Ishikawa (cell line): ENCODE measurements at regions not wholly inside any gene's neighbourhood (a gene's known extent, or its start where the extent isn't known, plus 50 kb on each side); places are given as distances from the start of the nearest gene placed in this dataset.

Source experiments
- CEBPB ChIP-seq: IDR thresholded peaks from 2 replicates; pipeline ENCODE4 v1.6.1; 2012
- CREB1 ChIP-seq: IDR thresholded peaks from 2 replicates; pipeline ENCODE4 v1.6.1; 2012; ENCODE audit warnings: low read depth
- EGR1 ChIP-seq: IDR thresholded peaks from 2 replicates; pipeline ENCODE4 v1.6.1; 2012
- EP300 ChIP-seq: IDR thresholded peaks from 2 replicates; pipeline ENCODE4 v1.6.1; 2012; ENCODE audit warnings: borderline replicate concordance
- FOXM1 ChIP-seq: IDR thresholded peaks from 2 replicates; pipeline ENCODE4 v1.6.1; 2012; ENCODE audit warnings: low read depth, borderline replicate concordance
- NFIC ChIP-seq: IDR thresholded peaks from 2 replicates; pipeline ENCODE4 v1.6.1; 2012
- RAD21 ChIP-seq: IDR thresholded peaks from 2 replicates; pipeline ENCODE4 v1.6.1; 2012; ENCODE audit warnings: low read depth
- TAF1 ChIP-seq: IDR thresholded peaks from 2 replicates; pipeline ENCODE4 v1.6.1; 2012; ENCODE audit warnings: low read depth, mild to moderate bottlenecking
- TCF12 ChIP-seq: IDR thresholded peaks from 2 replicates; pipeline ENCODE4 v1.6.1; 2012; ENCODE audit warnings: low read depth
- TEAD4 ChIP-seq: IDR thresholded peaks from 2 replicates; pipeline ENCODE4 v1.6.1; 2012
- YY1 ChIP-seq: IDR thresholded peaks from 2 replicates; pipeline ENCODE4 v1.6.1; 2012; ENCODE audit warnings: low read depth
- ZBTB7A ChIP-seq: IDR thresholded peaks from 2 replicates; pipeline ENCODE4 v1.6.1; 2012; ENCODE audit warnings: low read depth
- TF ChIP-seq, protein P1 (sequence below): IDR thresholded peaks from 2 replicates; pipeline ENCODE4 v1.6.1; 2012
- TF ChIP-seq, protein P2 (sequence below): IDR thresholded peaks from 2 replicates; pipeline ENCODE4 v1.6.1; 2012; ENCODE audit warnings: low read depth, mild to moderate bottlenecking
- TF ChIP-seq, protein P3 (sequence below): IDR thresholded peaks from 2 replicates; pipeline ENCODE4 v1.6.1; 2012

DNA sequence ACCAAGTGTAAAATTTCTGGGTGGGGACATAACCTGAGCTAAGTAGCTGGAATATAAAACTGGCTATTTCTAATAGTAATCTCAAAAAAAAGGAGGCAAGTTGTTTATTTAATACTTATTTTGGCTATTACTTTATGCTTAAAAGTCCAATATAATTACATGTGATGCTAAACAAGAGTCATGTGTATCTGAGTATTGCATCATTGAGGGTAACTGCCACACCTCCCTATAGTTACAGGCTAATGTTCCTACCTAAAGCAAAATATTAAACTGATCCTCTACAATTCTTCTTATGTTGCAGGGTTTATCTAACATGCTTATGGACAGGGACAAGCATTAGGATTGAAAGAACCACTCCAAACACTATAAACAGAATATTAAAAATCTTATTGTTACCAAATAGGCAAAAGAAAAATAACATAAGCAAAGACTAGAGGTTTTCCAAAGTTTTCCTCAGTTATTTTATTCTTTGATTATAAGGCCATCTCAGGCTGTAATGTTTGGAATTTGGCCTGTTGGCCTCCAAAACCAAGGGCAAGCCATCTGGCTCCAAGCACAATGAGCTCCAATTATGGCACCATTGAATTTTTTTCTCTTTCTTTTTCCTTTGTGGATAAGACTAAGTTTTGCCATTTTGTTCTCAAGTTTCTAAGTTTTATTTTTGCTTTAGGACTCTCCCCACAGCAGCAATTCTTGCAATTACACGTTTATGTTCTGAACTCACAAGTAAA lies 75.8 kb upstream of the ABI3BP start:
- TF ChIP-seq EGR1 (no peak), ZBTB7A (no peak), CEBPB (peak; percentile 8; the same call in 1 of the 2 replicates)

DNA sequence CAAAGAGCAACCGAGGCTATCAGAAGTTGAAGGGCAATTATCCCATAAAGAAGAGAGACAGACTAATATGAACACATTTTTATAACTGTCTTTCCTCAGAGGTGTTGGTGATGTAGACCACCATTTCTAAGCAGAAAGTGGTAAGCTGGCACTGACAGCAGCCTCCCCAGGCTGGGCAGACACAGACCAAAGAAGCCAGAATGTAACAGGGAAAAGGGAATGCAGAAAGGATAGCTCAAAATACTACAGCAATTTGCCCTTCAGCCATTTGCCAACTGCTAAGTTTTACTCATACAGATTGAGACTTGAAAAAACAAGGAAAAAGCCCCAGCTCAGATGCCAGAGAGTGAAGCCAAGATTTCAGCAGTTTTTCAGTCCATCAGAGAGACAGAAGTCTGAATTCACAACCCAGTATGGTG lies 73.5 kb upstream of the ABI3BP start:
- TF ChIP-seq EGR1 (no peak), TAF1 (no peak), ZBTB7A (no peak), YY1 (no peak), RAD21 (no peak)
- TF ChIP-seq, protein P1, sequence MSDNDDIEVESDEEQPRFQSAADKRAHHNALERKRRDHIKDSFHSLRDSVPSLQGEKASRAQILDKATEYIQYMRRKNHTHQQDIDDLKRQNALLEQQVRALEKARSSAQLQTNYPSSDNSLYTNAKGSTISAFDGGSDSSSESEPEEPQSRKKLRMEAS = no peak
- TF ChIP-seq, protein P2, sequence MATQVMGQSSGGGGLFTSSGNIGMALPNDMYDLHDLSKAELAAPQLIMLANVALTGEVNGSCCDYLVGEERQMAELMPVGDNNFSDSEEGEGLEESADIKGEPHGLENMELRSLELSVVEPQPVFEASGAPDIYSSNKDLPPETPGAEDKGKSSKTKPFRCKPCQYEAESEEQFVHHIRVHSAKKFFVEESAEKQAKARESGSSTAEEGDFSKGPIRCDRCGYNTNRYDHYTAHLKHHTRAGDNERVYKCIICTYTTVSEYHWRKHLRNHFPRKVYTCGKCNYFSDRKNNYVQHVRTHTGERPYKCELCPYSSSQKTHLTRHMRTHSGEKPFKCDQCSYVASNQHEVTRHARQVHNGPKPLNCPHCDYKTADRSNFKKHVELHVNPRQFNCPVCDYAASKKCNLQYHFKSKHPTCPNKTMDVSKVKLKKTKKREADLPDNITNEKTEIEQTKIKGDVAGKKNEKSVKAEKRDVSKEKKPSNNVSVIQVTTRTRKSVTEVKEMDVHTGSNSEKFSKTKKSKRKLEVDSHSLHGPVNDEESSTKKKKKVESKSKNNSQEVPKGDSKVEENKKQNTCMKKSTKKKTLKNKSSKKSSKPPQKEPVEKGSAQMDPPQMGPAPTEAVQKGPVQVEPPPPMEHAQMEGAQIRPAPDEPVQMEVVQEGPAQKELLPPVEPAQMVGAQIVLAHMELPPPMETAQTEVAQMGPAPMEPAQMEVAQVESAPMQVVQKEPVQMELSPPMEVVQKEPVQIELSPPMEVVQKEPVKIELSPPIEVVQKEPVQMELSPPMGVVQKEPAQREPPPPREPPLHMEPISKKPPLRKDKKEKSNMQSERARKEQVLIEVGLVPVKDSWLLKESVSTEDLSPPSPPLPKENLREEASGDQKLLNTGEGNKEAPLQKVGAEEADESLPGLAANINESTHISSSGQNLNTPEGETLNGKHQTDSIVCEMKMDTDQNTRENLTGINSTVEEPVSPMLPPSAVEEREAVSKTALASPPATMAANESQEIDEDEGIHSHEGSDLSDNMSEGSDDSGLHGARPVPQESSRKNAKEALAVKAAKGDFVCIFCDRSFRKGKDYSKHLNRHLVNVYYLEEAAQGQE = no peak

DNA sequence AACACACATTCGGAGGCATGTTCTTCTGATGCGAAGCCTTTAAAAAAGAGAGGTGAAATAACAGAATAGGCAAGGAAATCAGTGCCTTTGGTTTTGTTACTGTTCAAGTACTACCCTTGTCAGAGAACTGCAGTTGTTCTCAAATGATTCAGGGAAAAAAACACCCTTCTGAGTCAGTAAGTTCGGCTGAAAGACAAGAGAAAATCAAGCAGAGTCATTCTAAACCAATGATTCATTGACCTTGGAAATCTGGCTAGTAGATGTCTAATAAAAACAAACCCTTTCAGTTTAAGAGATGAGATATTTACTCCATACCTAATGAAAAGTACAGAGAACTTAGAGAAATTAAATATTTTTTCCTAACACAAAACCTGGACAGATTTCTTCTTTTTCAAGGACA lies 72.7 kb upstream of the ABI3BP start:
- TF ChIP-seq CEBPB (no peak), ZBTB7A (no peak), EP300 (no peak), FOXM1 (no peak), EGR1 (no peak), TEAD4 (no peak), YY1 (no peak), CREB1 (no peak), RAD21 (no peak)
- TF ChIP-seq, protein P1 = no peak

DNA sequence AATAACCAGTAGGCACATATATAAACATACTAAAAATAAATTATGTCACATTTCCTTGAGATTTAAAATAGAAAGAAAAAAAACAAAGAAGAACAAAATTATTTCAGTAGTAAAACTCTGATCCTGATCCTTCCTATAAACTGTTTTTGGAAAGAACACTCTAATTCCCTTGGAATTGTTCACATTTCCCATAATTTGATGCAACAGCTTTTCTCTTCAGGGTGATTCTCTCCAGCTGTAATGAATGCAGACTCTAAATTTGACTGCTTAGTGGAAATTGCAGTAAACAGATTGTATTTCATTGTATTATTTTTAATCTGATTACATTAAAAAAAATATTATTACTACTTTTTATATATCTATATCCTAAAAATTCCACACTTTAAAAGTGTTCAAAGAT lies 70.2 kb upstream of the ABI3BP start:
- TF ChIP-seq YY1 (no peak), EP300 (no peak), TAF1 (no peak), TCF12 (no peak), FOXM1 (no peak), CEBPB (no peak), TEAD4 (no peak), EGR1 (no peak), CREB1 (no peak), NFIC (no peak), ZBTB7A (no peak), RAD21 (no peak)
- TF ChIP-seq, protein P1 = no peak
- TF ChIP-seq, protein P3, sequence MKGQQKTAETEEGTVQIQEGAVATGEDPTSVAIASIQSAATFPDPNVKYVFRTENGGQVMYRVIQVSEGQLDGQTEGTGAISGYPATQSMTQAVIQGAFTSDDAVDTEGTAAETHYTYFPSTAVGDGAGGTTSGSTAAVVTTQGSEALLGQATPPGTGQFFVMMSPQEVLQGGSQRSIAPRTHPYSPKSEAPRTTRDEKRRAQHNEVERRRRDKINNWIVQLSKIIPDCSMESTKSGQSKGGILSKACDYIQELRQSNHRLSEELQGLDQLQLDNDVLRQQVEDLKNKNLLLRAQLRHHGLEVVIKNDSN = no peak
- TF ChIP-seq, protein P2 = no peak

DNA sequence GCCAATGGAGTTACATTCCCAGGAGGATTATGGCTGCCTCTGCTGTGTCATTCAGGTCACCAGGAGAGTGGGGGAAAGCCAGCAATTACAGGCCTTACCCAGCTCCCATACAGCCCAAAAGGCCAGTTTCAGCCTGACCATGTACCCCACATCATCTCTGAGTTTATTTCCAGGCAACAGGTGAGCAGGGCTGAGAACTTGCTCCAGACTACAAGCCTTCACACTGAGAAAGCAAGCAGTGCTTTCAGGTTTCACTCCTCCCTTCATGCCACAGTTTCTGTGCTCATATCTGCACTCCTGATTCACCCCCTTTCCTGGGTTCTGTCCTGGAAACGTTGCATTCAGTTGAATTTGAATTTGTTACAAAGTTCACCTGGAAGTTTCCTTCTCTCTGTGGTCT lies 68.1 kb upstream of the ABI3BP start:
- TF ChIP-seq TCF12 (no peak), CEBPB (no peak)
- TF ChIP-seq, protein P3 = no peak

DNA sequence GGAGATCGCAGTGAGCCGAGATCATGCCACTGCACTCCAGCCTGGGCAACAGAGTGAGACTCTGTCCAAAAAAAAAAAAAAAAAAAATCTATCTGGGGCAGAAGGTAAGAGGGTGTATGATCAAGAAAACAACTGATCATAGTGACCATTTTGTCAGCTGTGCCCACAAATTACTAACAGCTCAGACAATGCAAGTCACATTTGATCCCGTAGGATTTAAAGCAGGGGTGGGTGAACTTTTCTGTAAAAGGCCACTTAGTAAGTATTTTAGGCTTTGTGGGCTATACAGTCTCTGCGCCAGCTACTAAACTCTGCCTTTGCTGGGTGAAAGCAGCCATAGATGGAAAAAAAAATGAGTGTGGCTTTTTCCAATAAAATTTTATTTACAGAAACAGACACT lies 57.6 kb upstream of the ABI3BP start:
- TF ChIP-seq, protein P1 = no peak
- TF ChIP-seq TCF12 (no peak), CEBPB (no peak), EP300 (no peak)
